Loucy (cell line): ENCODE measurements at regions not wholly inside any gene's neighbourhood (a gene's known extent, or its start where the extent isn't known, plus 50 kb on each side); places are given as distances from the start of the nearest gene placed in this dataset.

Source experiments
- H2AFZ ChIP-seq: fragments of 200-600 bp; sonication (generic); 2 replicates; pipeline ENCODE4 v1.6.0; 2016; ENCODE audit warnings: antibody characterized with exemption, mild to moderate bottlenecking, low read length, moderate library complexity
- H3F3A ChIP-seq: fragments of 200-600 bp; 2 replicates; pipeline ENCODE4 v1.6.0; 2016; ENCODE audit warnings: antibody characterized with exemption, low read depth, mild to moderate bottlenecking
- H3K27me3 ChIP-seq: fragments of 200-600 bp; sonication (generic); 2 replicates; pipeline ENCODE4 v1.6.1; 2014; ENCODE audit warnings: low read length, mild to moderate bottlenecking; ENCODE audit not compliant: insufficient read depth, poor library complexity, severe bottlenecking
- H3K36me3 ChIP-seq: fragments of 200-600 bp; sonication (generic); 2 replicates; pipeline ENCODE4 v1.6.1; 2016; ENCODE audit warnings: low read length; ENCODE audit not compliant: insufficient read depth
- H3K4me1 ChIP-seq: fragments of 200-600 bp; sonication (generic); 2 replicates; pipeline ENCODE4 v1.5.1; 2014; ENCODE audit warnings: low read length, mild to moderate bottlenecking; ENCODE audit not compliant: insufficient read depth, poor library complexity, severe bottlenecking
- H3K4me2 ChIP-seq: fragments of 200-600 bp; sonication (generic); 2 replicates; pipeline ENCODE4 v1.6.0; 2014; ENCODE audit warnings: antibody characterized with exemption, low read length, low read depth, mild to moderate bottlenecking; ENCODE audit not compliant: poor library complexity, severe bottlenecking
- H3K4me3 ChIP-seq: fragments of 200-600 bp; sonication (generic); 2 replicates; pipeline ENCODE4 v1.5.1; 2014; ENCODE audit warnings: low read length, mild to moderate bottlenecking, mixed read lengths; ENCODE audit not compliant: poor library complexity, severe bottlenecking
- H3K79me2 ChIP-seq: fragments of 200-600 bp; sonication (generic); 2 replicates; pipeline ENCODE4 v1.6.1; 2014; ENCODE audit warnings: low read length; ENCODE audit not compliant: insufficient read depth
- H3K9ac ChIP-seq: fragments of 200-600 bp; sonication (generic); 2 replicates; pipeline ENCODE4 v1.6.0; 2014; ENCODE audit warnings: mild to moderate bottlenecking, low read depth, low read length, moderate library complexity; ENCODE audit not compliant: poor library complexity, severe bottlenecking
- H3K9me2 ChIP-seq: fragments of 200-600 bp; sonication (generic); replicated peaks from 2 replicates; pipeline ENCODE4 v1.6.1; 2016; ENCODE audit warnings: low read depth, low read length, mixed read lengths
- H3K9me3 ChIP-seq: fragments of 200-600 bp; sonication (generic); 2 replicates; pipeline ENCODE4 v1.6.1; 2014; ENCODE audit warnings: mild to moderate bottlenecking, antibody characterized with exemption, low read length, low read depth; ENCODE audit not compliant: insufficient read depth
- H4K20me1 ChIP-seq: fragments of 200-600 bp; sonication (generic); 2 replicates; pipeline ENCODE4 v1.6.0; 2014; ENCODE audit warnings: antibody characterized with exemption, low read length, mild to moderate bottlenecking; ENCODE audit not compliant: insufficient read depth, poor library complexity, severe bottlenecking
- CTCF ChIP-seq: fragments of 200-600 bp; sonication (generic); conservative IDR thresholded peaks from 2 replicates; pipeline ENCODE4 v1.5.1; 2014; ENCODE audit warnings: mild to moderate bottlenecking, antibody characterized with exemption, low read length
- EZH2phosphoT487 ChIP-seq: fragments of 200-600 bp; IDR thresholded peaks from 2 replicates; pipeline ENCODE4 v1.6.1; 2018; ENCODE audit warnings: antibody characterized with exemption, mild to moderate bottlenecking, moderate library complexity, borderline replicate concordance

GRCh38 chr14:40199101-40199500 is 766.9 kb upstream of the FBXO33 start:
- H3K9me2 ChIP-seq = no peaks in the 10 kb centered on the region
- H3K9ac ChIP-seq = no peak overlapping the region
- H3K27me3 ChIP-seq = no peaks in the 10 kb centered on the region
- H3K79me2 ChIP-seq = no peaks in the 10 kb centered on the region
- no peaks in the 10 kb centered on the region for H3F3A ChIP-seq
- H3K9me3 ChIP-seq = no peaks in the 10 kb centered on the region; the same call in 1 of the 2 replicates
- H3K36me3 ChIP-seq = no peaks in the 10 kb centered on the region
- no peaks in the 10 kb centered on the region for H4K20me1 ChIP-seq
- H3K4me1 ChIP-seq = no peaks in the 10 kb centered on the region
- H2AFZ ChIP-seq = no peak overlapping the region
- TF ChIP-seq EZH2phosphoT487 (no peak), CTCF (no peak)
- H3K4me3 ChIP-seq = no peak overlapping the region
- H3K4me2 ChIP-seq = no peak overlapping the region

- Histone ChIP-seq H3K27me3 (no peaks in the 10 kb centered on the region), H3K9me3 (no peaks in the 10 kb centered on the region), H3F3A (no peaks in the 10 kb centered on the region), H3K9me2 (no peaks in the 10 kb centered on the region), H3K36me3 (no peaks in the 10 kb centered on the region), H3K4me1 (no peaks in the 10 kb centered on the region), H3K9ac (no peak overlapping the region), H4K20me1 (no peaks in the 10 kb centered on the region), H3K79me2 (no peaks in the 10 kb centered on the region), H2AFZ (no peak overlapping the region), H3K4me3 (no peak overlapping the region), H3K4me2 (no peak overlapping the region)
- TF ChIP-seq CTCF = no peak
- no peak for TF ChIP-seq EZH2phosphoT487
These were observed 765.1 kb upstream of the FBXO33 start for GRCh38 chr14:40197344-40197743.

GRCh38 chr14:40188006-40188405 is 755.8 kb upstream of the FBXO33 start:
- Histone ChIP-seq H3K4me2 (no peak overlapping the region), H3K9ac (no peak overlapping the region), H3F3A (no peaks in the 10 kb centered on the region), H3K9me3 (no peaks in the 10 kb centered on the region), H3K9me2 (no peaks in the 10 kb centered on the region), H3K36me3 (no peaks in the 10 kb centered on the region), H3K4me3 (no peak overlapping the region), H3K79me2 (no peaks in the 10 kb centered on the region), H3K4me1 (no peaks in the 10 kb centered on the region), H4K20me1 (no peaks in the 10 kb centered on the region), H3K27me3 (no peaks in the 10 kb centered on the region), H2AFZ (no peak overlapping the region)
- TF ChIP-seq CTCF = no peak
- no peak for TF ChIP-seq EZH2phosphoT487
